Neural crest cell (in vitro differentiated cells): ENCODE measurements at regions not wholly inside any gene's neighbourhood (a gene's known extent, or its start where the extent isn't known, plus 50 kb on each side); places are given as distances from the start of the nearest gene placed in this dataset.

Experiments used
- DNase-seq: peaks from one replicate; pipeline ENCODE4 v3.0.0; 2021; ENCODE audit warnings: low read depth, mixed read lengths, low spot score
- H3K27ac Mint-ChIP-seq: one replicate; pipeline ENCODE4 v1.8.0; 2021; ENCODE audit warnings: mild to moderate bottlenecking, mixed read lengths; ENCODE audit not compliant: unreplicated experiment
- H3K27me3 Mint-ChIP-seq: 2 replicates; pipeline ENCODE4 v1.8.0; 2021; ENCODE audit warnings: low read depth, mild to moderate bottlenecking, mixed read lengths
- H3K36me3 Mint-ChIP-seq: 2 replicates; pipeline ENCODE4 v1.8.0; 2021; ENCODE audit warnings: low read depth, mild to moderate bottlenecking, mixed read lengths
- H3K4me1 Mint-ChIP-seq: 2 replicates; pipeline ENCODE4 v1.8.0; 2021; ENCODE audit warnings: mixed read lengths
- H3K4me3 Mint-ChIP-seq: one replicate; pipeline ENCODE4 v1.8.0; 2021; ENCODE audit warnings: mild to moderate bottlenecking, mixed read lengths
- H3K9me3 Mint-ChIP-seq: 2 replicates; pipeline ENCODE4 v1.8.0; 2021; ENCODE audit warnings: mixed read lengths
- TF ChIP-seq, protein P1 (sequence below): fragments of 200-600 bp; sonication (generic); conservative IDR thresholded peaks from 2 replicates; pipeline ENCODE4 v1.5.0; 2021; ENCODE audit warnings: antibody characterized with exemption, mild to moderate bottlenecking

DNA sequence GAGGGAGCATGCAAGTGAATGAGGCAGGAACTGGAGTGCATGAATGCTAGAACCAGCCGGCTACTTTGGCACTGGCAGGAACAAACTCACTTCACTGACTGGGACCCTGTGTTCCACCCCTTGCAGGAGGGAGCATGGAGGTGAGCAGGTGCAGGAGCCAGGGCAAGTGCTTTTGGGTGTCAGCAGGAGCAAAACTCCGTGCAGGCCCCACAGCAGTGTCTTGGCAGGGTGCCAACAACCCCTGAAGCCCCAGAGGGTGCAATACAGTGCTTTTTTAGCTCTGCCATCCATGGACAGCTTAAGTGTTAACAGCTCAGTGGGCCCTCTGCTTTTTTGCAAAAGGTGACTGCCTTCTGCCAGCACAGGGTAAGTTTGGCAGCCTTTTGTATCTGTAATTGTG is 245.8 kb upstream of the PCSK5 start:
- Mint-ChIP-seq H3K27me3 (no peaks in the 10 kb centered on the region), H3K4me3 (no peak overlapping the region), H3K4me1 (peaks cover 3% of the 10 kb centered on the region), H3K27ac (no peak overlapping the region), H3K36me3 (no peaks in the 10 kb centered on the region), H3K9me3 (no peaks in the 10 kb centered on the region)
- TF ChIP-seq, protein P1, sequence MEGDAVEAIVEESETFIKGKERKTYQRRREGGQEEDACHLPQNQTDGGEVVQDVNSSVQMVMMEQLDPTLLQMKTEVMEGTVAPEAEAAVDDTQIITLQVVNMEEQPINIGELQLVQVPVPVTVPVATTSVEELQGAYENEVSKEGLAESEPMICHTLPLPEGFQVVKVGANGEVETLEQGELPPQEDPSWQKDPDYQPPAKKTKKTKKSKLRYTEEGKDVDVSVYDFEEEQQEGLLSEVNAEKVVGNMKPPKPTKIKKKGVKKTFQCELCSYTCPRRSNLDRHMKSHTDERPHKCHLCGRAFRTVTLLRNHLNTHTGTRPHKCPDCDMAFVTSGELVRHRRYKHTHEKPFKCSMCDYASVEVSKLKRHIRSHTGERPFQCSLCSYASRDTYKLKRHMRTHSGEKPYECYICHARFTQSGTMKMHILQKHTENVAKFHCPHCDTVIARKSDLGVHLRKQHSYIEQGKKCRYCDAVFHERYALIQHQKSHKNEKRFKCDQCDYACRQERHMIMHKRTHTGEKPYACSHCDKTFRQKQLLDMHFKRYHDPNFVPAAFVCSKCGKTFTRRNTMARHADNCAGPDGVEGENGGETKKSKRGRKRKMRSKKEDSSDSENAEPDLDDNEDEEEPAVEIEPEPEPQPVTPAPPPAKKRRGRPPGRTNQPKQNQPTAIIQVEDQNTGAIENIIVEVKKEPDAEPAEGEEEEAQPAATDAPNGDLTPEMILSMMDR = no peak
- DNase-seq = no peak

DNA sequence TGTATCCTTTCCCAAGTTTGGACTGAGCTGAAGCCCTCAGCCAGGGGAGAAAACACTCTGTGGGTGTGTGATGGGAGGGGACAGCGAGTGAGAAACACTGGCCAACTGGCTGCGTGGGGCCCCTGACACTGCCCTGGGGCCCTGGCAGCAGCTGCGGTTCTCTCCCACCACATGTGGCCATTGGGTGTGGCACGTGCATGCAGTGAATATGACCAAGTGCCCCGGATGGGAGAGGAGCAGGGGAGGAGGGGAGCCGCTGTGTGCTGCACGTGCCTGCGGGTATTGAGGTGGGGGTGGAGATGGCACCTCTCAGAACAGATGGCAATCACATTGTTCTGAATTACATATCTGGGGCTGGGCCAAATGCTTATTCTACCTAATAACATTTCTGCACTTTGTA is 242.4 kb upstream of the PCSK5 start:
- DNase-seq = no peak
- Mint-ChIP-seq H3K4me3 (no peak overlapping the region), H3K4me1 (peaks cover 3% of the 10 kb centered on the region), H3K27ac (no peak overlapping the region), H3K36me3 (no peaks in the 10 kb centered on the region), H3K27me3 (no peaks in the 10 kb centered on the region), H3K9me3 (no peaks in the 10 kb centered on the region)
- TF ChIP-seq, protein P1 = no peak

DNA sequence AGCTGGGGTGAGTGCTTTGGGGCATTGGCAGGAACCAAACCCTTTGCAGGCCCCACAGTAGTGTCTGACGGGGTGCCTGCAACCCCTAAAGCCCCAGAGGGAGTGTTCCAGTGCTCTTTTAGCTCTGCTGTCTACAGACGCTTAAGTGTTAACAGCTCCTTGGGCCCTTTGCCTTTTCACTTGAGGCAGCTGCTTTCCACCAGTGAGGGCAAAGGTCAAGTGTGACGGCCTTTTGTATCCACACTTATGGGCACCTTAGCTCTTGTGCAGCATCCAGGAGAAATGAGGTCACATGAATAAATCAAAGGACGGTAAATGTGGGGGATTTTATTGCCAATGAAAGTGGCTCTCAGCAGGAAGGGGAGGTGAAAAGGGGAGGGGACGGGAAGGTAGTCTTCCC is 241.4 kb upstream of the PCSK5 start:
- no peaks in the 10 kb centered on the region for H3K9me3 Mint-ChIP-seq
- no peaks in the 10 kb centered on the region for H3K27me3 Mint-ChIP-seq
- H3K4me3 Mint-ChIP-seq = no peak overlapping the region
- H3K4me1 Mint-ChIP-seq = peaks cover 3% of the 10 kb centered on the region
- TF ChIP-seq, protein P1 = no peak
- no peak overlapping the region for H3K27ac Mint-ChIP-seq
- DNase-seq = no peak
- H3K36me3 Mint-ChIP-seq = no peaks in the 10 kb centered on the region

DNA sequence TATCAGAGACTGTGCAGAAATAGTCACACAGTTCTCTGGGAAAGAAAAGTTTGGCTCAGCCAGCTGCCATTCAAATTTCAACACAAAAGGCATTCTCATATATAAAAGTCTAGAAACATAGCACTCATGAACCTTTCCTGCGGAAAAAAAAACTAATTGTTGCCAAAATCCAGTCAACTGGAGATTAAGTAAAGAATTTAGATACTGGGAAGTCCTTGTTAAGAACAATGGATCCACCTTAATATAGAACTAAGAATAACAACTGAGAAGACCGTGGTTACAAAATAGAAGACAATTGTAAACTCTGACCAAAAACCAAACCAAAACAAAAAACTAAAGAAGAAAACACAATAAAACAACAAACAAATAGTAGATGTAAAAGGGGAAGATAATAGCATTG is 238.8 kb upstream of the PCSK5 start:
- Mint-ChIP-seq H3K9me3 (no peaks in the 10 kb centered on the region), H3K27me3 (no peaks in the 10 kb centered on the region), H3K4me1 (peaks cover 3% of the 10 kb centered on the region), H3K36me3 (no peaks in the 10 kb centered on the region), H3K27ac (no peak overlapping the region), H3K4me3 (no peak overlapping the region)
- no peak for DNase-seq
- TF ChIP-seq, protein P1 = no peak

DNA sequence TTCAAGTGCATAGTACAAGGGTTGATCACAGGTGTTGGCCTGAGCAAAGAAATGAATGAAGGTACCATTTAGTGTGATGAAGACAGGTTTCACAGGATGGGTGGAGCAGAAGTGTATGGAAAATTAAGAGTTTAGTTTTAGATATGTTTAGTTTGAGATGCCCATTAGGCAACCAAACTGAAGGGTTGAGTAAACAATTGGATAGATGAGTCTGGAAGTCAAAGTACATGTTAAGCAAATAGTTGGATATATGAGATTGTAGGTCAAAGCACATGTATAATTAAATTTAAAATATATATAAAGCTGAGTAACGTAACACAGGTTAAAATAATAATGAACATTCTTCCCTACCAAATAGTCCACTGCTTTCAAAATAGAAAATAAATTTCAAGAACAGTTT is 237.1 kb upstream of the PCSK5 start:
- Mint-ChIP-seq H3K27ac (no peak overlapping the region), H3K9me3 (peaks cover 2% of the 10 kb centered on the region), H3K36me3 (no peaks in the 10 kb centered on the region), H3K4me3 (no peak overlapping the region), H3K4me1 (peaks cover 3% of the 10 kb centered on the region), H3K27me3 (no peaks in the 10 kb centered on the region)
- DNase-seq = no peak
- TF ChIP-seq, protein P1 = no peak

DNA sequence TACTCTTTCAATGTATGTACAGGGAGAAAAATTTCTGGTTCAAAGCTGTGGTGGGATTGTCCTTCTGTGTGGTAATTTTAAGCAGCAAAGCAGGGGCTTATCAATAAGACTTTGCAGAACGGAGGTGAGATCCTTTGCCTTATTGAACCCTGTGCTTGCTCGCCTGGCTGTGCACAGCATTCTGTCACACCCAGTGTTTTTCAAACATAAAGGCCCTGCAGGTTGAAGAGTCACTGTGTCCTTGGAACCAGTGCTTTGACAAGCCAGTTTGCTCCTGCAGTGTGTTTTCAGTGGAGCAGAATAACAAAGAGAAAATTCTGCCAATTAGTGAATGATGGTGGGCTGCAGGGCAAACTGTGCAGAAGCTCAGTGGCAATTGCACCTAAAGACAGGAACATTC is 236.7 kb upstream of the PCSK5 start:
- Mint-ChIP-seq H3K36me3 (no peaks in the 10 kb centered on the region), H3K4me3 (no peak overlapping the region), H3K9me3 (peaks cover 2% of the 10 kb centered on the region), H3K27me3 (no peaks in the 10 kb centered on the region), H3K27ac (no peak overlapping the region), H3K4me1 (peaks cover 3% of the 10 kb centered on the region)
- TF ChIP-seq, protein P1 = no peak
- DNase-seq = no peak
